Activated T-cell treated with anti-CD3 and anti-CD28 coated beads for 48 hours (primary cell): ENCODE measurements at regions not wholly inside any gene's neighbourhood (a gene's known extent, or its start where the extent isn't known, plus 50 kb on each side); places are given as distances from the start of the nearest gene placed in this dataset.

Experiments used
- DNase-seq: peaks from one replicate; pipeline ENCODE4 v3.0.0-alpha.2; 2020; ENCODE audit warnings: low read depth

DNA sequence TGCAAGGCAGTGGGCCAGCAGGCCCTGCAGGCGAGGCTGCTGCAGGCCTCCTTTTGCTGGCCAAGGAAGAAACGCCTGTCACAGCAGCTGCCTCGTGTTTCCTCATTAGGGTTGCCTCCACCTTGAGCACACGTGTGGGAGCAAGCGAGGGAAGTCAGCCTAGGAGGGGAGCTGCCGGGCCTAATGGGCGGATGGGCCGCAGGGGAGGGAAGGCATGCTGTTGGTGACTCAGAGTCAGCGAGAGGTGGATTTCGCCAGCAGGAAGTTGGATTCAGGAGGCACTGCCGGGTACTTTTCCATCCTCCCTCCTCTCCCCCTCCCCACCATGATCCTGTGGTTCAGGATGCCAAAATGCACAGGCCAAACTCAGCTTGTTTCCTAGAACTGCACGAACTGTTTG lies 498.7 kb downstream of the METTL15 start:
- no peak for DNase-seq

DNA sequence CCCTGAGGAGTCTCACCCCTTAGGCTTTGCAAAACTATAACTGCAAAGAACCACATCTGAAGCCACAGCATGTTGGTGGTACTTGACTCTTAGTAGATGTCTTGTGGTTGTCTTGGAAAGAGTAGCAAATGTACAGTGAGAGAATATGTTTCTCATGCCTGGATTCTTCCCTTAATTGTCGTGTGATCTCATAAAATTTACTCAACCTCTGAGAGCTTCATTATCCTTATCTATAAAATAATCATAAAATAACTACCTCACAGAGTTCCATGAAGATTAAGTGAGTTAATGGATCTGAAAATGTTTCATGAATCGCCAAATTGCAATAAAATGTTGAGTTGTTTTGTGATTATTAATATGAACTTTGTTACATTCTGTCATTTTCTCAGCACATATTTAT lies 491.5 kb downstream of the METTL15 start:
- DNase-seq, result no peak

DNA sequence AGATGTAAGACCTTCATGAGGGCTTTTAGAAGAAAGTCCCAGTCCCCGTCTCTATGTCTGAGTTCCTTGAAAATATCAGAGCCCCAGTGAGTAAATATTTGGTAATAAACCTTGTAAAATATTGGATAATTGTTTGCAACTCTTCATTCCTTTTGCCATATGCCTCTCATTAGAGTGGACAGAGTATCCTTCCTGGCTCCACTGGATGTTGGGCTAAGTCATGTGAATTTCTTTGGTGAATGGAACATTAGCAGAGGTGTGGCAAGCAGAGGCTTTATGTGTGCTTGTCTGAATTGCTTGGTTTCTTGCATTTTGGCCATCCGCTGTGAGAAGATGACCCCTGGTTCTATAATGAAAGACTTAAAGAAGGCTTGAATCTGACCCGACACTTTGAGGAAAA lies 490.3 kb downstream of the METTL15 start:
- no peak for DNase-seq

DNA sequence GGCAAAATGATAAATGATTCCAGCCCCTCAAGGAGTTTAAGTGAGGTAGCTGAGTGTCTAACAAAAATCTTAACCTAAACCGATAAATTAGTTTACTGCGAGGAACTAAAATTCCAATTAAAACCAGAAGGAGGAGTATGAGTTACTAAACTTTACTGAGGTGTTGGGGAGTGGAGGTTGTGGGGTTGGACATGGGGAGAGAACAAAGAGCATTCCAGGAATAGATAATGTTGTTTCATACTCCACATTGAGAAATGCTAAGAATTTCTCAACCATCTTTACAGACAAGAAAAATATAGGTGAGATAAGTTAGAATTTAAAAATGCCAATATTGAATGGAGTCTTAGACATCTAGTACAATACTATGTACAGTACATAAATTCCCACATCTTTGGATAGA lies 488.6 kb downstream of the METTL15 start:
- no peak for DNase-seq

DNA sequence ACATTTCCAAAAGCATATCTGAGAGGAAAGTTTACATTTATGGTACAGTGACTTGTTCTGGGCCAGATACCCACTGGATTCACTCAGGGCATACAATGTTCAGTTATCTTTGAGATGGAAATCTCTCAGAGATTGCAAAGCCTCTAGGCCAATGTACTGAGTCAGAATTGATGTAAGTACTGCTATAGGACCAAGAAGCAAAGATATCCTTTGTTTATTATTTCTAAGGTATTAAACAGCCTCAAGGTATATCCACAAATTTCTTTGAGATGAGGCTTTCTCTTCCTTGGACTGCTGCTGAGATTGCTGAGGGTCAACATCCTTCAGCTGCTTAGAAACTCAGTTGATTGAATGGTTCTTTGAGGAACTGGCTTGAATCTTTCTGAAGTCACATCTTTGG lies 484.0 kb downstream of the METTL15 start:
- no peak for DNase-seq

DNA sequence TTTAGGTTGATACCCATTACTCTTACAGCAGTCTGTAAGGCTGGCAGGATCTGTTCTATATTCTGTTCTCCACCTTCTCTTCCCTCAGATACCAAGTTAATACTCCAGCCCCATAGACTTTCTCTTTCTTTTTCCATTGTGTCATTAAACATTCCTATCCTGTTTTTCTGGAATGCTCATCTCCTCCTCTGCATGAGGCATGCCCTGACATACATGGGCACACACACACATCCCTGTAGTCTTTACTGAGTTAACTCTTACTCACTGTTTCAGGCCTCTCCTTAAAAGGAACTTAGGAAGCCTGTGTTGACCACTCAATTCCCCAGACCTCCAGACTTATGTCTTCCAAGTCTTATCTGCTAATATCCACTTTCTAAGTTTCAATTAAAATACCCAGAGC lies 476.8 kb downstream of the METTL15 start:
- DNase-seq, result no peak

DNA sequence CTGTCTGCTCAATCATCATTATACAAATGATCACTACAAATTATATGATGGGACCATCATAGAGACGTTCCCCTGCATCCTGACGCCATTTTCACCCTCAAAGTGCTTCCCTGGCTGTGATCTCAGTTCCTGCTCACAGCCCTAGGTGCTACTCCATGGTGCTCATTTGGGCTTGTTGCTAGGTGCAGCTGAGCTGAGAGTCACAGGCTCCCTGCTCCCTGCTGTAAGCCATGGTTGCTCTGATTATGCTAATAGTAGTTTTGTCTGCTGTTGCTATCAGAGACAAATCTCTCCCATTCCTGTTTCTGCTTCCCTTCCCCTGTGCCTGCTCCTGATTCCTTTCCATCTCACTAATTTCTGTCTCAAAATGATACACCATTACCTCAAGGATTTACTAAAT lies 474.3 kb downstream of the METTL15 start:
- DNase-seq, result no peak

DNA sequence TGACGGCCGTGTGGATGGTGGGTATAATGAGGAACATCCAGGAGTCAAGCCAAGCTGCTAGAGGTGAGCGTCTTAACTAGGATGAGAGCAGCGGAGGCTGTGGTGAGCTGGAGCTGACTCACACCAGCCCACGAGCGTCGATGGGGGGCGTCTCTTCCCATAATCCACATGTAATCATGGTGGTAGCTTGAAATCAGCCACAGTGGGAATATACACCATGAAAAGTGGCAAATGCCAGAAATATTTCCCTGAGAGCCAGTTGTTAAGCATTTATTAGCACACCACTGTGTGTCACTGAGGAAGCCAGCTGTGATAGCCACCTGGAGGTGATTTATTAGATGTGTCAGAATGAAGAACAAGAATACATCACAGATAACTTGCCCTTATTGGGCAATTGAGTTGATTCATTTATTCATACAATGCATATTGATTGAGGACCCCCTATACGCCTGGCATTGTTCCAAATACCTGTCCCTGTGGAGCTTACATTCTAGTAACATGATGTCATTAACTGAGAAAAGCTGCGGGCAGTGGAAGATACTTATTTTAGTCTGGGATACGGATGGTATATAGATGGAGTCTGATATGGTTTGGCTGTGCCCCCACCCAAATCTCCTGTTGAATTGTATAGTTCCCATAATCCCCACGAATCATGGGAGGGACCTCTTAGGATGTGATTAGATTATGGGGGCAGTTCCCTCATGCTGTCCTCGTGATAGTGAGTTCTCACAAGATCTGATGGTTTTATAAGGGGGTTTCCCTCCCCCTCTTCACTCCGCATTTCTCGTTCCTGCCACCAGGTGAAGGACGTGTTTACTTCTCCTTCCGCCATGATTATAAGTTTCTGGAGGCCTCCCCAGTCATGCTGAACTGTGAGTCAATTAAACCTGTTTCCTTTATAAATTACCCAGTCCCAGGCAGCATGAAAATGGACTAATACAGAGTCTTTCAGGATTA lies 473.4 kb downstream of the METTL15 start:
- DNase-seq, result no peak

DNA sequence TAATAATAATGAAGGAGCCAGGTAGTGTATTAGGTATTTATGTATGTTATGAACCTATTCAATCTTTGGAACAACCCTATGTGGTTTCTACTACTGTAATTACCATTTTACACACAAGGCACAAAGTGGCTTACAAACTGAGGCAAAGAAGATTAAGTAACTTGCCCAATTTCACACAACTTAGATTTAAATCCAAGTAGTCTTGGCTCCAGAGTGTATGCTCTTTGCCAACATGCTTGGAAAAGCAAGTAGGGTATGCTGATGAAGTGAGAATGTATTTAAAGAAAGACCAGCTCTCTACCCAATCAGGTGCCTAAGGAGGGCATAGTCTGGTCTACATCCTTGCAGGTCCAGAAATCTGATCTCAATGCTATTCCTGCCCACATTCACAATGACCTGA lies 463.2 kb downstream of the METTL15 start:
- no peak for DNase-seq

DNA sequence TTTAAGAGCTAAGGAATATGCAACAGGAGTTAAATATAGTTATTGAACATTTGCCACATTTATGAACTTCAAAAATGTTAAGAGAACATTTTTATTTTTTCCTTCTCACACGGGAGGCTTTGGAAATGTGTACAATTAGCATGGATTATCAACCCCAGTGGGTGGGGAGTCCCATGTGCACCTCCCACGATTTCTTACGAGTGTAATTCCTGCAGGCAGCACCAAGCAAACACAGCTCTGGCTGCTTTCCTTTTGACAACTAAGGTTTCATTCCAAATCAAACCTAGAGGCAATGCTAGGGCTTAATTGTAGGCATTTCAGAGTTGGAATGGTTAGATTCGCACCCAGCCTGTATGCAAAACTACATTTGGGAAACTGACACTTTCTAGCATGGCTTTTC lies 460.9 kb downstream of the METTL15 start:
- DNase-seq, result no peak

DNA sequence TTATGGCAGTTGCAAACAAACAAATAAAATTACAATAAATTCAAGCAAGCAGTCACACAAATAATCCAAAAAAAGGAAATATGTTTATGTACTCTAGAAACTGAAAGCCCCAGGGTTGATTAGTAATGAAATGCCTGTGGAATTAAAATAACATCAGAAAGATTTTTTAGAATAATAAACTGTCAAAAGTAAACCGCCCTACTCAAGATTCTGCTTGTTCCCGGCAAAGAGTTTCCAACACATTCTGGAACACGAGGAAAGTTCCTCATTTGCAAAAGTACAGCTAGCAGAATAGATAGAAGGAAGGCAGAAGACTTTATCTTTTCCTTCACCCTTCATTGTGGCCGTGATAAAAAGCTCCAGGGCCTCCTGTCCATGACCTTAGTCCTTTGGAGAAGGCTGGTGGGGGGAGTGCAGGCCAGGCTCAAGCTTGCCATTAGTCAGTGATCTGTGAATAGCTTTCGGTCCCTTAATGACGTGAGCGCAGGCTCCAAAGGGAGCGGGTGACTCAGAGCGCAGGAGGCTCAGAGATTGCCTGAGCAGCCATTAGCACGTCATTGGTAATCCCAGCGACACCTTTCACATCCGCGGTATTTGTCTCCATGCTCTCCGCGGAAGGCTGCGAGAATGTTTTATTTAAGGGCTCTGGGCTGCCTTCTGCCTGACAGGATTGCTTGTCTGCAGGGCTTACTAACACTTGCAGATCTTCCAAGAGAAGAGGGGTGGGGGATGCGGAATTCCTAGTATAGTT lies 458.3 kb downstream of the METTL15 start:
- DNase-seq, result no peak

DNA sequence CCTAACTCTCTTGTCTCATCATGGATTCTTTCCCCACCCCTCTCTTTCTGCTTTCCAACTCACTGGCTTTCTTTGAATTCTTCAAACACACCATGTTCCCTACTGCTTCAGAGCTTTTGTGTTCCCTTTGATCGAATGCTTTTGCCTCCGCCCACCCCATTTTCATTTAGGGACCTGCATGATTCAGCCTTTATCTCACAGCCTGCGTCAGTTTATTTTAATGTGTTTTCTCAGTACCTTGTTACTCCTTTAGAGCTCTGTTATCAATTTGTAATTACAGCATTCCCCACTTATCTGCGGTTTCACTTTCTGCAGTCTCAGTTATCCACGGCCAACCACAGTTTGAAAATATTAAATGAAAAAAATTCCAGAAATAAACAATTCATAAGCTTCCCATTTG lies 451.3 kb downstream of the METTL15 start:
- DNase-seq, result no peak

DNA sequence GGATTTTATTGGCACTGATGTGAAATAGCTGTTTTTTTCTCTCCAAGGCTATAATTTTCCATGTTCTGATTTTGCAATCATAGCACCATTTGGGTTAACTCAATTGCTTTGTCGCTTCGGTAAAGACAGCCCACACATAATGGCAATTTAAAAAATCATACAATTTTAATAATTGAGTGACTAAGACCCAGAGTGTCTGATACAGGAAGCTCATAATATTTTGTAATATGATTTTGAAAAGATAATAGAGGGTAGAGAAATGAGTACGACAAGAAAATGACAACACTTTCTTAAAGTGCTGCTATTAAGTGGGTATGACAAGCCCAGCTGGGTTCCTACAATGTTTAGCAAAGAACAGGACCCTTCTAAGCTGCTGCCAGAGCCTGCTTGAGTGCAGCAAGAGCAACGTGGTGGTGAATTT lies 439.1 kb downstream of the METTL15 start:
- DNase-seq, result no peak

DNA sequence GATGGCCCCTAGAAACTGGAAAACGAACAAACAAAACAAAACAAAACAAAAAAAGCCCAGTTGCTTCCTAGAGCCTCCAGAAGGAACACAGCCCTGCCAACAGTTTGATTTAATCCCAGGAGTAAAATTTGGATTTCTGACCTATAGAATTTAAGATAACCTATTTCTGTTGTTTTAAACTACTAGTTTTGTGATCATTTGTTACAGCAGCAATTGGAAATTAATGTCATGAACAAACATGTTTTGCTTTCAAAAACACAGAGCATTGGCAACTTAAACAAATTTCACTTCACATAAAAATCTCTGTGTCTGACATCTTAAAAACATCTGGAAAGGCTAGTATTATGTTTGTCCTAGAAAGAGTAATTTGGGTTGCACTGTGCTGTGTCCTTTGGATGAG lies 437.3 kb downstream of the METTL15 start:
- DNase-seq, result no peak

DNA sequence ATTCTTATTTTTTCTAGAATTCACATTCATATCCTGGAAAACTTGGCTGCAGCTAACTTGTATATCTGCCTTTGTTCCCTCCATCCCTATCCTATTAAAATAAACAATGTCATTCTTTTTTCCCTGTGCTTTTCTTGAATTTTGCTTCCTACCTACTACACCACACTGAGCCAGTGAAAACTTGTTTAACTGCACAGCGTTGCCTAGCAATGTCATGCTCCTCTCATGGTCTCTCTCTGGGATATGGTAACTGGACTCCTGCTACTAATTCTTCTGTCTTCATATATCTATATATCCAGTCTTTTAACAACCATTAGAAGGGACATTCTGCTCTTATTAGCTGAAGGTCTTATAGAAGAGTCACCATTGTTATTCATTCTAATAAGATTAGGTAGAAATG lies 434.4 kb downstream of the METTL15 start:
- no peak for DNase-seq

DNA sequence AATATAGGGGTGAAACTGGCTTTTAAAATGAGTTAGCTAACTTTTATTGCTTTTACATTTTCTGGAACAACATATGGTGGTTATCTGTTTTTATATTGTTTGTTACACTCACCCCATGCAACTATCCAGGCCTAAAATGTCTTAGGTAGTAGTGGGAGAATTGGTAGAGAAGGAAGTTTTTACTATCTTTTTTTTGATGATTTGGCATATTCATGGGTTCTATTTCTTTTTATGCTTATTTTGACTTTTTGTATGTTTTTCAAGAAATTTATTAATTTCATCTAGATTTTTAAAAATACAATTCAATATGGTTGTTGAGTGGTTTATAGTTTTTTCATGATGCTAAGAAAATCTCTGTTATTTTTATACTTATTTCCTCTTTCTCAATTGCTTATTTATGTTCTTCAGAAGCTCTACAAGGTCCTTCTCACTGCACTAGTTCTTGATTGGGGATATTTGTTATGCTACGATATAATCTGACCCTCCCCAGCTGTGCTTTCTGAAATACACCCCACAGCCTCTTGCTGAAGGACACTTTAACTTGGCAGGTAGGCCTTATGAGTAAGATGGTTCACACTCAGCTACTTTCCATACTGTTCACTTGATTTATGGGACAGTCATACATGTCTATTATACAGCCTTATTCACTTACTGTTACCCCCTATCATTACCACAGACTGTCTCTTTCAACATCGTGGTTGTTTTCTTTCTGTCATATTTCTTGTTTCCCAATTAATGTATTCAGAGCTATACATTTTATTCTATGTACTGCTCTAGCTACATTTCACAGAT lies 431.2 kb downstream of the METTL15 start:
- DNase-seq, result no peak

DNA sequence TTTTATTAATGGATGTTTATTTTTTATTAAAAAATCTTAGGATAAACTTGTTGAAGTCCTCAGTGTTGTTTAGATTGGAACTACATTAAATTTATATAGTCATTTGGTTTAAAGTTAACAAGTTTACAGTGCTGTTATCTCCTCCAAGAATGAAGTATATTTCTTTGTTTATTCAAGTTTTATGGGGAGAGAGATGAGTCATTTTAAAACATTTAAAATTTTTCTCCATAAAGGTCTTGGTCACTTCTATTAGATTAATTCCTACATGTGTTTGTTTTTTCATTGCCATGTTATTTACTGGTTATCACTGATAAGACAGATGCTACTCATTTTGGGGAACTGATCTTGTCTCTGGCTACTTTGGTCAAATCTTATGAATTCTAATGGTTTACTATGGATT lies 429.6 kb downstream of the METTL15 start:
- no peak for DNase-seq

DNA sequence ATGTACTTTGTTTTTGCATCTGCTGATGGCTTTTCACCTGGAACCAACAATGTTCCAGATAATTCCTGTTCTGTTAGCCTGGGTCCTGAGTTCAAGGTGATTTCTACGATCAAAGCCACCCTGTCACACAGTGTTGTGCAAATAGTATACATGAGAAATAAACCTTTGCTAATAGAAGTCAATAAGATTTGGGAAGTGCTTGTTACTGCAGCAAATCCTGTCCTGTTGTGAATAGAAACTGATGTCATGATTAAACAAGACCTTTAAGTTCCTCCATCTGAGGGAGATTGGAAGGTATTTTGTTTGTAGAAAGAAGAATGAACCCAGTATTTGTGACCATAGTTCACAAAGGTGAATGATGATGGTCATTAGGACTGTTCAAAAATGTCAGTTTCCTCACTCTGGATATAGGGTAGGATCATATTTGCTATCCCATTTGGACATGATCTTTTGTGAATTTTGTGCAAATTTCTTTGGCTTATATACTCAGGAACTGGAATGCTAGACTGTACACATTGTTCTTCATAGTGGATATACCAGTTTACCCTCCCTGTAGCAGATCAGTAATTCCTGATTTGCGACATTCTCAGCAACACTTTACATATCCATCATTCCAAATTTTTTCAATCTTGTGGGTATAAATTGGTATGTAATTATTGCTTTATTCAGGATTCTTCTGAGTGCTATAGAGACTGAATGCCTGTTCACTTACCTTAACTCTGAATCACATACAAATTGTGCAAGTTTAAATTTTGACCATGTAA lies 428.5 kb downstream of the METTL15 start:
- DNase-seq, result no peak

DNA sequence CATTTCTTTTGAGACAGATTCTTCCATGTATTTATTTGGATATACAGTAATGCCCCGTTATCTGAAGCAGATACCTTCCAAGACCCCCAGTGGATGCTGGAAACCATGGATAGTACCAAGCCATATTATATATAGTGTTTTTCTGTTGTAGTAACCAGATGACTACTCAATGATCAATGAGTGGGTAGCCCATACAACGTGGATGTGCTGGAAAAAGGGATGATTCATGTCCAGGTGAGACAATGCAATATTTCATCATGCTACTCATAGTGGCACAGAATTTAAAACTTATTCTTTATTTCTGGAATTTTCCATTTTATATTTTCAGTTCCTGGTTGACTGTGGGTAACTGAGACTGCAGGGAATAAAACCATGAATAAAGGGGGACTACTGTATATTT lies 427.5 kb downstream of the METTL15 start:
- DNase-seq, result no peak

DNA sequence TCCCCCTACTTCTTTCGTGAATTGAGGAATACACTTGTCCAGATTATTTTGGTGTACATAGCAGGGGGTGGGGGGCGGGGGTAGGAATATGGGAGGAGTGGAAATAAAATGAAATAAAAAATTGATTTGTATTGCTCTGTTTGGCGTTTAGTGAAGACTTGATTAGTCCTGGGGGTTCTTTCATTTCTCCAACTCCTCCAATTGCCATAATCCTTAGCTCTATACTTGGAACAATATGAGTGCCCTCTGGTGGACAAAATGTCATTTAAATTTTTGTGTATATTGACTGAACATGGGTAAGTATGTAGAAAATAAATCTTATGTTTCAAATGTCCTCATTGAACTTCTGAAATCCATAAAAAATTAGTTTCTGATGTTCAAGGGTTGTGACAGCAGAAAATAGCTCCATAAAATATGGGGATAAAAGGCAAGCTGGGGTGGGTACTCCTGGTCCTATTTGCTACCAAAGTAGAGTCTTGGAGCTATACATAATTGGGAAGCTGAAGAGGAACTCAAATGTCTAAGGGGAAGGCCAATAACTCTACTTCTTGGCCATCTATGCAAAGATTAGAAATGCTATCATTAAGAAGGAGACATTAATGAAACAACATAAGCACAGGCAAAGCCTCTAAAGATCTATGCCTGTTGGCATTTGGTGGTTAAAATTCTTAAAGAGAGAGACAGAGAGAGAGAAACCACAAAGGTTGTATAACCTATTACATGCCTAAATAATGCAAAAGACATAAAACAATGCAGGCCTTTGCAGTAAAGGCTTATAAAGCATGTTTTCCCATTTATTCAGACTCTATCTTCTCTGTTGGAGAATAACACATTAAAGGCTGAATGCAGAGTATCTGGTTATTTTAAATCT lies 421.6 kb downstream of the METTL15 start:
- no peak for DNase-seq

DNA sequence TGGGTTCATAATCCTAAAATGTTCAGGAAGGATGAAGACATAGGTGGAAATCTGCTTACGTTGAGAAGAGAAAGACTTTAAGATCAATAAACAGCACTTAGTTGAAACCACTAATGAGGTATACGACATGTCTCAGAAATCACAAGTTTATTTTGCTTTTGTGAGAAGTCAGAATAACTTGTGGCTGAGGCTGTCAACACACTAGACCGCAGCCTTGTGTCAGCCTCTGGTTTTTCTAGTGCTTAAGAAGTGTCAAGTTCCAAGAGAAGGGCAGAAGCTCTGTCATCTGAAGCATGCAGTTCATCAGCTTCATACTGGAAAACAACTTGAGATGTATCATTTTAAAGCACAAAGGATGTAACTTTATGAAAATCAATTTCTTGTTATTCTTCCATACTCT lies 420.9 kb downstream of the METTL15 start:
- DNase-seq, result no peak
